ENCODE measurements at regions not wholly inside any gene's neighbourhood (a gene's known extent, or its start where the extent isn't known, plus 50 kb on each side); places are given as distances from the start of the nearest gene placed in this dataset.

DNA sequence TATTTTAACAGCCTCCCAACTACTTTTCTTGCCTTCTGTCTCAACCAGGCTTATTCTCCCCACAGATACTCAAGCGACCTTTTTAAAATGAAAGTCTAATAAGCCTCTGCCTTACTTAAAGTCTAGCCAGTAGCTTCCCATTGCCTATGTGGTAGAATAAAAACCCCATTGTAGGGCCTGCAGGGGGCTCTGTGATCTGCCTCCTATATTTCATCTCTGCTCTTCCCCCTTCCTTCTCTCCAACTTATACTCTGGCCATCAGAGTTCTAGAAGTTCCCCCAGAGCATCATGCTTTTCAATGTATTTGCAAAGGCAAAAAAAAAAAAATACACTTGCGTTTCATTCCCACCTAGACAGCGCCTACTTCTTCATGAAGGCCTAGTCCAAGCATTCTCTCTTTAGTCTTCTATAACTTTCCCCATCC, 167.7 kb upstream of the ADO start:
- TF ChIP-seq CTCF (IDR thresholded peaks at IDR 0.05; ENCODE audit: low read depth, low read length), result peak; percentile 46
- TF ChIP-seq EZH2phosphoT487 (IDR thresholded peaks at IDR 0.05; ENCODE audit: low read depth), result no peak
- Histone ChIP-seq H2AFZ (ENCODE audit: low read depth, low read length) (peak overlapping the region; percentile 72), H3K4me2 (ENCODE audit: low read length) (peak overlapping the region; percentile 95), H3K79me2 (ENCODE audit: low read length) (no peaks in the 10 kb centered on the region), H3K27me3 (ENCODE audit: low read depth, low read length) (no peaks in the 10 kb centered on the region), H3K4me3 (ENCODE audit: low read length) (peak overlapping the region; percentile 75), H4K20me1 (ENCODE audit: insufficient read depth, low read length) (no peaks in the 10 kb centered on the region), H3K9me3 (ENCODE audit: insufficient read depth, low read length) (no peaks in the 10 kb centered on the region), H3K27ac (ENCODE audit: low read length) (peak overlapping the region; percentile 70), H3K4me1 (ENCODE audit: low read length) (peaks cover 37% of the 10 kb centered on the region), H3K9ac (ENCODE audit: low read length) (peak overlapping the region; percentile 55), H3K36me3 (replicated peaks; ENCODE audit: low read depth, low read length) (no peaks in the 10 kb centered on the region)

DNA sequence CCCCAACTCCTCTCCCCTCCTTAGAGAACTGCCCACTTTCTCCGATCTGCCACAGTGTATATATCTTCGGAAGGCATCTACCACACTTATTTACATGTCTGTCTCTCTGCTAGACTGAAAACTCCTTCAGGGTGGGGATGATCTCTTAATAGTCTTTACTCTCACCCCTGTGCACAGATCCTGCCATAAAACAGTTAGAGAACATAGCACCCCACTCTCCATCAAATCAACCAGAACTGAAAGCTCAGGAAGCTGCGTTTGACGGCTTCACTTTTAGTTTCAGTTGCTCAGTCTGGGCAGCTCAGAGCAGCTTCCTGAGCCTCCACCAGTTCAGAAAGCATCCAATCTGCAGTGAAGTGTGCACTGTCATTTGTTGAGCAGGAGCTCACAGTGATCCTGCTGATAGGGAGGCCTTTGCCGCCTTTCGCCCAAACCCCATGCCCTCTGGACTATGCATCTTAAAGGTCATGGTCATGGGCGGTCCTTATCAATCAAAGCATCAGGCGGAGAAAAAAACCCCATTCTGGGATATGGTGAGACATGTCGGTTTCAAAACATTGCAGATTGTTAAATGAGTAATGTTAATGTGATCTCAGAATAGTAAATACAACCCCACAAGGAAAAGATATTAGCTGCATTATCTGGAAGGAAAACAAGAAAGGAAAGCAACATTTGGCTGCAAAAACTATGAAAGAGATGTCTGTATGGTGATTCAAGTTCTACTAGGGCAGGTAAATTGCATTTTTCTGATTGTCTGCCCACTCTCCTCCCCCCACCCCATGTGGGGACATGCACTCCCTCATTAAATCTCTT, 167.1 kb upstream of the ADO start:
- Histone ChIP-seq H2AFZ (ENCODE audit: low read depth, low read length) (peak overlapping the region; percentile 72), H3K9me3 (ENCODE audit: insufficient read depth, low read length) (no peaks in the 10 kb centered on the region), H3K4me1 (ENCODE audit: low read length) (peaks cover 37% of the 10 kb centered on the region), H4K20me1 (ENCODE audit: insufficient read depth, low read length) (no peaks in the 10 kb centered on the region), H3K36me3 (replicated peaks; ENCODE audit: low read depth, low read length) (no peaks in the 10 kb centered on the region), H3K4me2 (ENCODE audit: low read length) (peak overlapping the region; percentile 95), H3K4me3 (ENCODE audit: low read length) (peak overlapping the region; percentile 75), H3K27me3 (ENCODE audit: low read depth, low read length) (no peaks in the 10 kb centered on the region), H3K79me2 (ENCODE audit: low read length) (no peaks in the 10 kb centered on the region), H3K9ac (ENCODE audit: low read length) (peak overlapping the region; percentile 55), H3K27ac (ENCODE audit: low read length) (peak overlapping the region; percentile 70)
- TF ChIP-seq CTCF (IDR thresholded peaks at IDR 0.05; ENCODE audit: low read depth, low read length), result no peak
- no peak for TF ChIP-seq EZH2phosphoT487 (IDR thresholded peaks at IDR 0.05; ENCODE audit: low read depth)

- Histone ChIP-seq H3K4me3 (ENCODE audit: low read length) (peak overlapping the region; percentile 75), H3K27ac (ENCODE audit: low read length) (peak overlapping the region; percentile 70), H3K36me3 (replicated peaks; ENCODE audit: low read depth, low read length) (no peaks in the 10 kb centered on the region), H3K27me3 (ENCODE audit: low read depth, low read length) (no peaks in the 10 kb centered on the region), H2AFZ (ENCODE audit: low read depth, low read length) (peak overlapping the region; percentile 72), H4K20me1 (ENCODE audit: insufficient read depth, low read length) (no peaks in the 10 kb centered on the region), H3K9me3 (ENCODE audit: insufficient read depth, low read length) (no peaks in the 10 kb centered on the region), H3K4me1 (ENCODE audit: low read length) (peaks cover 37% of the 10 kb centered on the region), H3K79me2 (ENCODE audit: low read length) (no peaks in the 10 kb centered on the region), H3K4me2 (ENCODE audit: low read length) (peak overlapping the region; percentile 95), H3K9ac (ENCODE audit: low read length) (peak overlapping the region; percentile 55; the same call in 1 of the 2 replicates)
- no peak for TF ChIP-seq CTCF (IDR thresholded peaks at IDR 0.05; ENCODE audit: low read depth, low read length)
- no peak for TF ChIP-seq EZH2phosphoT487 (IDR thresholded peaks at IDR 0.05; ENCODE audit: low read depth)
These were observed 166.4 kb upstream of the ADO start for GRCh38 chr10:62638062-62638477.

GRCh38 chr10:62639144-62639543, 165.4 kb upstream of the ADO start:
- Histone ChIP-seq H3K79me2 (ENCODE audit: low read length) (no peaks in the 10 kb centered on the region), H3K9me3 (ENCODE audit: insufficient read depth, low read length) (no peaks in the 10 kb centered on the region), H4K20me1 (ENCODE audit: insufficient read depth, low read length) (no peaks in the 10 kb centered on the region), H3K36me3 (replicated peaks; ENCODE audit: low read depth, low read length) (no peaks in the 10 kb centered on the region), H3K4me1 (ENCODE audit: low read length) (peaks cover 35% of the 10 kb centered on the region), H3K4me2 (ENCODE audit: low read length) (no peak overlapping the region), H3K4me3 (ENCODE audit: low read length) (no peak overlapping the region), H3K9ac (ENCODE audit: low read length) (no peak overlapping the region), H3K27ac (ENCODE audit: low read length) (no peak overlapping the region), H3K27me3 (ENCODE audit: low read depth, low read length) (no peaks in the 10 kb centered on the region), H2AFZ (ENCODE audit: low read depth, low read length) (no peak overlapping the region)
- no peak for TF ChIP-seq CTCF (IDR thresholded peaks at IDR 0.05; ENCODE audit: low read depth, low read length)
- TF ChIP-seq EZH2phosphoT487 (IDR thresholded peaks at IDR 0.05; ENCODE audit: low read depth), result no peak
